NCI-H82 treated with DMSO at 0.1 percent for 48 hours (cell line): ENCODE measurements at regions not wholly inside any gene's neighbourhood (a gene's known extent, or its start where the extent isn't known, plus 50 kb on each side); places are given as distances from the start of the nearest gene placed in this dataset.
"Not testable (repeated sequence)": the region's sequence is repeated elsewhere in the genome, so short reads cannot be mapped to it uniquely, and the experiment has no call there.

ENCODE experiments used
- DNase-seq: peaks from one replicate; lab custom pipeline; 2025; ENCODE audit not compliant: unreplicated experiment; lab: John Stamatoyannopoulos, UW

DNA sequence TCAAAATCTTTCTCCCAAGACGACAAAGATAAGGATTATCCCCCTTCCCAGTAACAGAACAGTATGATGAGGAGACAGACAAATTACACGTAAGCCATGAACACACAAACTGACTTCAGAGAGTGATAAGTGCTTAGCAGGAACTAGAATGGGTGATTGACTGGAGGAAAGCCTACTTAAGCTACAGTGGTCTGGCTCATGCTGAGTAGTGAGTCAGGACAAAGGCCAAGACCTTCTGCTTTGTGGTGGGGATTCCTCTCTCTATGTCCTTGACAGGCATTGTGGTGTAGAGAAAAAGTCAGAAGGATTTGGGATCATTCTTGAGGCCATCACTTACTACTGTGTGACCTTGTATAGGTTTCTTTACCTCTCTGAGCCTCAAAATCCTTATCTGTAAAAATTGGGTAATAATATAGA is 381.9 kb upstream of the CCL2 start:
- DNase-seq = no peak

DNA sequence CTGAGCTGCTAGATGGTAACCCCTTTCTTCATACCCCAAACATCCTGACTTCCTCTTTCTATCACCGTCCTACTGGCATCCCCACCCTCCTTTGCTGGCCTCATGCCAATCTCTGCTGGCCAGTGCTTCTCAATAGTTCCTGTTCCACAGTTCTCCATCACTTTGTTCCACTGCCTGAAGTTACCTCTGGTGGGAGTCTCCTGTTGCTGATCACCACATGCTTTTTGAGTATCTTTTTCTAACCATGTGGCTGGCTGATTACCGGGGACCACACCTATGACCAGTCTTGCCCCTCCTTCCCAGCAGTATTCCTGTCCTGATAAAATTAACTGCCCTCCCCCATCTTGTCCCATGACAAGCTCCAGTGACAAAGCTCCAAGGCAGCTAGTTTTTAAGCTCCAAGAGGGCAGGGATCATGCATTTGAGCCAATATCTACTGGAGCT is 380.4 kb upstream of the CCL2 start:
- no peak for DNase-seq

DNA sequence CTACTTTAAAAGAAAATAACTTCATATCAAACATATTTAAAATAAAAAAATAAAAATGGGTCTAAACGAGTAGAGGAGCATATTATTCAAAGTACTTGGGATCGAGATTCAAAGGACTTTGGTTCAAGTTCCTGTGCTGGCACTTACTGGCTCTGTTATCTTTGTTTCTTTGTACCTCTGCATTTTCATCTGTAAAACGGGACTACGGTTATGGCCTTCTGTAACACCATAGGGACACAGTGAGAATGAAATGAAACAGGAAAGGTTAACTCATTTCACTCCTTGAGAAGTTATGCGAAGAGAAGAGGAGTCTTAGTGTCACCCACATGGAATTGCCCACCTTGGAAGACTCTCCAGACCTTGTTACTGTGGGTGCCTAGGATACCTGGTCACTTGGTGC is 379.1 kb upstream of the CCL2 start:
- no peak for DNase-seq

DNA sequence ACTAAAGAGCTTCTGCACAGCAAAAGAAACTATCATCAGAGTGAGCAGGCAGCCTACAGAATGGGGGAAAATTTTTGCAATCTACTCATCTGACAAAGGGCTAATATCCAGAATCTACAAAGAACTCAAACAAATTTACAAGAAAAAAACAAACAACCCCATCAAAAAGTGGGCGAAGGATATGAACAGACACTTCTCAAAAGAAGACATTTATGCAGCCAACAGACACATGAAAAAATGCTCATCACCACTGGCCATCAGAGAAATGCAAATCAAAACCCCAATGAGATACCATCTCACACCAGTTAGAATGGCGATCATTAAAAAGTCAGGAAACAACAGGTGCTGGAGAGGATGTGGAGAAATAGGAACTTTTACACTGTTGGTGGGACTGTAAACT is 372.8 kb upstream of the CCL2 start:
- not testable (repeated sequence) for DNase-seq

DNA sequence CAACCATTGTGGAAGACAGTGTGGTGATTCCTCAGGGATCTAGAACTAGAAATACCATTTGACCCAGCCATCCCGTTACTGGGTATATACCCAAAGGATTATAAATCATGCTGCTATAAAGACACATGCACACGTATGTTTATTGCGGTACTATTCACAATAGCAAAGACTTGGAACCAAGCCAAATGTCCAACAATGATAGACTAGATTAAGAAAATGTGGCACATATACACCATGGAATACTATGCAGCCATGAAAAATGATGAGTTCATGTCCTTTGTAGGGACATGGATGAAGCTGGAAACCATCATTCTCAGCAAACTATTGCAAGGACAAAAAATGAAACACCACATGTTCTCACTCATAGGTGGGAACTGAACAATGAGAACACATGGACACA is 372.4 kb upstream of the CCL2 start:
- DNase-seq = not testable (repeated sequence)

DNA sequence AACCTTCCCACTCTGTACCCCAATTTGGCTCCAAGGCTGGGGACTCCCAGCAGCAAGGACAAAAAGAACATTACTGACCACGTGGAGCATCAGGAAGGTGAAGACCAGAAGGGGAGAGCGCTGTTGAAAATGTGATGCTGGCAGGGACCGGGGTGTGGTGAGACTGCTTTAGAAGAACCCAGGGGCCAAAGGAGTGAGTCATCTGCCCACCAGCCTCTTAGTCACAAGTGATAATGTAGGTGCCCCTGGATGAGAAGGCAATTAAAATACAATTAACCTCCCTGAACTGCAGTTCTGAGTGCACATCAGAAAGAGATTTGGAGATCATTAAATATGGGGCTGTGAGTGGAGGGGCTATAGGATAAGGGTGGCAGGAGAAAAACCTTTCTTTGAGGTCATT is 366.6 kb upstream of the CCL2 start:
- DNase-seq = no peak

DNA sequence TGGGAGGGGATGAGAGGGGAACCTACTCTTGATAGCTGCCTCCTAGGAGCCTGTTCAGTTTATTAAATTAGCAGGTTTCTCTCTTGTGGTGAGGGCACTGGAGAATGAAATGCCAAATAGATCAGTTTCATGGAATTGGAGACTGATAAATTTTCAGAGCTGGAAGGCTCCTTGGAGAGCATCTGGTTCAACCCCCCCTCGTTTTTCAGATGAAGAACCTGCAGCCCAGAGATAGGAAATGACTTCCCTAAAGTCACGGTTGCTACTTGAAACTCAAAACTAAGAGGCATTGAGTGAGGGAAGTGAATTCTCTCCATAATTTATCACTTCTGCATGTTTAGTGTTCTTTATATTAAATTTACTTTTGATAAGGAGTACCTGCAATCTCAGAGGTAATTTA is 366.0 kb upstream of the CCL2 start:
- DNase-seq = no peak

DNA sequence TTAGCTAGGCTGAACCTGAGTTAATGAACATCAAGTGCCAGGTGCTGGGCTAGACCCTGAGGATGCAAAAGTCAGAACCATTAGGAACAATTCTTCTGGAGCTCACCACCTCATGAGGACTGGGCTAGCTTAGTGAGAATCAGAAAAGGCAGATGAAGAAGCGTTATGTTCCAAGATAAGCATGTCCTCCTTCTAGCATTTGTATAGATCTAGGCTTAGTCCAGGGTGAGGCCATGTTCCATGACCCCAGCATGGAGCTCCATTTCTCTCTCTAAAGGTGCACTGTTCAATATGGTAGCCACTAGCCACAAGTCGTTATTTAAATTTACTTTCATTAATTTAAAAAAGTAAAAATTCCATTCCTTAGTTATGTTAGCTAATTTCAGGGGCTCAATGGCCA is 365.3 kb upstream of the CCL2 start:
- no peak for DNase-seq

DNA sequence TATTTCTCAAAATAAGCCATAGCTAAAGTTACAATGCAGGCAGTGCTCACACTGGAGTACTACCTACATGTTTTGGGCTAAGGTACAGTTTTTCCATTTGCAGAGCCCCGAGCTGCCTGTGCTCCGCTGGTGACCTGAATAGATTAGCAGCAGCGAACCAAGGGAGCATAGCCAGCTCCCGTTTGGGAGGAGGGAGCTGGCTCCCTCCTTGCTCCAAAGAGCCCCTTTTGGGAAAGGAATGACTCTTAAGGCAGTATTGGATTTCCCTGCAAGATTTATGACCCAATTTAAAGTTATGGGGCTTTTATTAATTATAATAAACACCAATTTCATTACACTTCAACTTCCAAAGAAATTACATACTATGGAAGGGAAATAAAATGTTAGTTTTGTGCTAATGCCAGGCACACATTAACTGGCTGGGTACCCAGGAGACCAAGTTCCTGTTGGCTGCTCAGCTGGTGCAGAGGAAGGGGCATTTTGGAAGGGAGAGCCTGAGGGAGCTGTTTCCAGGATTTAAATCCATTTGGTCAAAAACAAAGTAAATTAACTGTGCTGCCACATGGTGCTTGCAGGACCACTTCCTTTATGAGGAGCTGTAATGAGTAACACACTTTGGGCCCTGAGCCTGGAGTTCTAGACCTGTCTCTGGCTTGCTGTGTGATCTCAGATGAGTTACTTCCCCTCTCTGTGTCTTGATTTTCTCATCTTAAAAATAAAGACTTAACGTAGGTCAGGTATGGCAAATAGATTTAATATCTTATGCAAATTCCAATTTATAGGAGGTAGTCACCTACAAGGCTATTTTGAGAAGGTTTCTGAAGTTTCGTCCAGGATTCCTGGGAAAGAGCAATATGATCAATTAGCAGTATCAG is 362.1 kb upstream of the CCL2 start:
- DNase-seq = no peak

DNA sequence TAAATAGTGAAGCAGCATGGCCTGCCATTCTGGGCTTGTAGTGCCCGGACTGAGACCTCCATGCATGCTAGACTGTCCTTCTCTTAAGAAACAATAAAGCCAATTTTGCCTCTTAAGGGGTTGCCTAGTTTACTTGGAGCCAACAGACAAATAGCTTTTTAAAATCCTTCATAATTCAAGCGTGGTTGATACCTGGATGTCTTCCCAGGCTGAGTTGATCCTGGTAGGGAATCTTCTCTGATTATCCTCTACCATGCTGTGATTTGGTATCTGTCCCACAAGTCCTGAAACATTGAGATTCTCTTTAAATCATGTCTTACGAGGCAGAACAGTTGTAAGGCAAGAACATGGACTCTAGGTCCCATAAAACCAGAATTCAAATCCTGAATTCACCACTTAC is 359.6 kb upstream of the CCL2 start:
- DNase-seq = no peak

DNA sequence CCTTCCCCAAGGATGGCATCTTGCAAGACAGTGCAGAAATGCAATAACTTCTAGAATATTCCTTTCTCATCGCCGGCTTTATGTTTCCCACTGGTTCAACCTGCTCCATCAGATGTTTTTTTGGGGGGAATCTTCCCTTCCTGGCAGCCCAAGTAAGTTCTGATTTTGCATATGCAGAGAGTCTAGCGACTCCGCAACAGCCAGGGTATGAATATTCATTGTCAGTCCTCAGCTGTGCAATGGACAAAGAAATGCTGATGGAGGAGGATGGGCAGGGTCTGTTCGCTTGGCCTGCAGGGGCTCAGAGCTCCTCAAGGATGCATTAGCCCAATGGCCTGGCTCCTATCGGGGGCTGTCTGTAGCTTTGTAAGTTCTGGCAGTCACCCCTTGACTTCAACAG is 358.8 kb upstream of the CCL2 start:
- DNase-seq = no peak

DNA sequence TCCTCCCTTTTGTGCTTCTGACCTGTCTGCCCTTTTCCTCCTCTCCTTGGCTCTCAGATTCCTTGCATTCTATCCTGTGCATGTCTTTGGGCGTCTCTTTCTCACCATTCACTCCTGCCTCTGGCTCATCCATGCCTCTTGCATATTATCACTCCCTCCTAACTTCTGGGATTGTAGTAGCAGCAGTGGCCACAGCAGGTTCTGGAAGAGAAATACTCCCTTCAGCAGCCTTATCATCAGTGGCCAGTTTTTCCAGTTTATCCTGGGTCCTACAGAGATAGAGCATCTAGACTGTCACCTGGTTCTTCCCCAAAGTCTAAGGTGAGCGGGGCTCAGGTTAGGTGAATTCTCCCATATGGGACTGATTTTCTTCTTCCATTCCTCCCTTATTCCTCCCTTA is 354.0 kb upstream of the CCL2 start:
- no peak for DNase-seq

DNA sequence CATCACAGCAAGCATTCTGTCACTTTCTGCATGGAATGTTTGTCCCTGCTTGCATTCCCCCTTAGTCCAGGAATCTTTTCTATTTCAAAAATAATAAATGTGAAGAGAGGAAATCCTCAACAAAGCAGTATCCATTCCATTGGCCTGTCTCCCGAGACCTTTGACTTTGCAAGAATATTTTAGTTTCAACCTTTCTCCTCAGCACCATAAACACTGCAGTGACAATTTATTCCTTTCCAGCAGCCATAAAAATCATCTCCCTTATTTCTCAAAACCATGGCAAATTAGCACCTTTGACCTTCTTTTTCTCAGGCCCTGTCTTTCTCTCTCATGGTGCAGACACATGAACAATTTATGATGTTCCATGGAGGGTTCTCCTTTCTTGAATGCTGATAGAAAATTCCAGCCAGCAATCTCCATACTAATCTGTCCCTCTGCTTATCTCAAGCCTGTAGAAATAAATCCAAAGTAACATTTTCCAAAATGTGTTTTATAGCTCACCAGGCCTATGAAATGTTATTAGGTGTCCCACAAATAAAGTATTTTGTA is 352.1 kb upstream of the CCL2 start:
- DNase-seq = no peak

DNA sequence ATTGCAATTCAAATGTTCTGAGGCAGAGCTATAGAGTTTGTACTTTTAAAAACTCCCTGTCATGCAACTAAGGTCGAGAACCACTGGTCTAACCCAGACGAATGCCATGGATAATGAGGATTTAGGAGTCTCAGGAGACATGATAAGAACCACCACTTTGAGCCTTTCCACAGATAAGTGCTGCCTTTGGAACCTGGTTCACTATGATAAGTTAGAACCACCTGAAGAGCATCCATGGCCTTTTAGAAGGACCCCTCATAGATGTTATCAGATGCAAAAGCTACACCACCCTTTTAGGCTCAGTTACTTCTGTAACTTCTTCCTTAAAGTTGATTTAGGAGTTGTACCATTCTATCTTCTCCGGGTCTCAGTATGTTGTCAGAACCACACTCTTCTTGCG is 350.6 kb upstream of the CCL2 start:
- no peak for DNase-seq

DNA sequence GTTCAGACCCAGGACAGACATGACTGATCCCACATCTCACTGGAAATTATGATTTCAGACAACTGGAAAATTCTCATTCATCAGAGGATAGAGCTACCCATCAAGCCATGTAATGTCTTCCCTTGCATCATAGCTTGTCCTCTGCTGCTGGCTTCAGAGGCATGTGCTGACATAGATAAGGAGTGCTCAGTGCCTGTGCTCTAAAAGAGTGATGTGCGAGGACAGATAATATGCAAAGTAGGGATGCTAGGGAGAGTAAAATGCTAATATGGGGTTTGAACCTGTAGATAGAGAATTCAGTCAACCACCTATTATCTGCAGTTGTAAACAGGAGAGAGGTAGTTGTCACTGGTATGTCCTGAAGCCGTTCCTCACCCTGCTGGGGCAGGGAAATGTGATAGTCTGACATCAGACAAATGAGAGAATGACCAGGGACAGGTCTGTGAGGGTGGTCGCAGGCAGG is 349.7 kb upstream of the CCL2 start:
- no peak for DNase-seq

DNA sequence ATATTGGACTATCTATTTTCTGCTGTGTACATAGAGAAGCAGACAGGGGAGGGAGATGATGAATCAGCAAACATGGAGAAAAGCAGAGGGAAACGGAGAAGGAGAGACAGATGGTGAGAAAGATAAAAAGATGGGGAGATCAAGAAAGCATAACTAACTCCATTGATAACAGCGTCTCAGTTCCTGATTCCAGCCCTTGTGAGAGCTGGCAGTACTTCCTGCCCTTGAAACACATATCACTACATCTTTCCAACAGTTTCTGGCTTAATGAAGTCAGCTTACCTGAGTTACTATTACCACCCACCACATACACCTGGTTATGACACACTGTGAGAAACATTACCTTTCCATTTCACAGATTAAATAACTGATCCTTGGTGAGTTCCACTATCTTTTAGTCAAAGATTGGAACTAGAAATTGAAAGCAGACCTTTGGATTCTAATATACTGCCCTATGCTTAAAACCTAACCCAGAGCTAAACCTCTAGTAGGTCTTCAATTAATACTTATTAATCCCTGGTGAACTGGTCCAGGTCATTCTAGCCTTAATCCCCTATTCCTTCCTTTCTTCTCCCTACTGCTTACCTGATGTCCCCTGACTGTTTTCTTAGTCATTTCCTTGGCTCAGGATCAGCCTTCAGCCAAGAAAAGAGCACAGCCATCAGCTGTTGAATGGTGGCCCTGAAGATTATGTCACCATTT is 346.6 kb upstream of the CCL2 start:
- DNase-seq = no peak

DNA sequence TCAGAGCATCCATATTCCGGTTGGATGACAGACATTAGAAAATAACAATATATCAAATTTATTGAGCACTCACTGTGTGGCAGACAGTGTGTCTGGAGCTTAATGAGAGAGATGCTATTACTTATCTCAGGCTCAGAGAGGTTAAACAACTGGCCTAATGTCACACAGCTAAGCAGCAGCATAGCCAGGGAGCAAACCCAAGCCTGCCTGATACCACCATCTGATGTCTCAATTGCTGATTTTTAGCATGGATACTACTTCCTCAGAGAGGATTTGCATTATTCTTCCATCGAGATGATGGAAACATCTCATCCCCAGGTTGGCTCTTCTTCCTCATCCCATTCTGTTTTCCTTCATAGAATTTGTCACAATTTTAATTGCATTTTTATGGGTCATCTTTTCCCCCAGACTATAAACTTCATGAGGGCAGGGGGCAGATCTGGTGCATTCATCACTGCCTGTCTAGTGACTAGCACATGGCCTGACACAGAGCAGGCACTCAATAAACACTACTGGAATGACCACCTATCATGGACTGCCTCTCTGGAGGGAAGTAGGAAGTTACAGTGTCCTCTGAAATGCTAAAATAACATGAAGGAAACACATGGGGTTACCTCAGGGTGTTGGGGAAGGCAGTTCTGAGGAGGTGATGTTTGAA is 344.8 kb upstream of the CCL2 start:
- no peak for DNase-seq

DNA sequence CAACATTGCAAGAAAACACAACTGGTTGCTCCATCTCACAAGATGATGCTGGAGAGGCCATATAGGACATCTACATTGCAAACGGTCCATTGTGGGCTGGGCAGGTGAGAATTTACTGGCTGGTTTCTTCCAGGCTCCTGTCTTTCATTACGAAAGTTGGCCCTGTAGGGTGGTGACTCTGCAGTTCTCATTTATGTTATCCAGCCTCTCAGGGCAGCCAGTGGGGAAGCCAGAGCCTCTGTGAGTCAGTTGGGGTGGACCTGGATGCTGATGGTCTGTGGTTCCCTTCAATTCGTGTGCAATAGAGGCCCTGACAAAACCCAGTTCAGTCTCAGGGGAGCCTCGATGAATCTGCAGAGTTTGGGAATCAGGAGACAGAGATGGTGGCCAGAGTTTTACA is 341.0 kb upstream of the CCL2 start:
- DNase-seq = no peak

DNA sequence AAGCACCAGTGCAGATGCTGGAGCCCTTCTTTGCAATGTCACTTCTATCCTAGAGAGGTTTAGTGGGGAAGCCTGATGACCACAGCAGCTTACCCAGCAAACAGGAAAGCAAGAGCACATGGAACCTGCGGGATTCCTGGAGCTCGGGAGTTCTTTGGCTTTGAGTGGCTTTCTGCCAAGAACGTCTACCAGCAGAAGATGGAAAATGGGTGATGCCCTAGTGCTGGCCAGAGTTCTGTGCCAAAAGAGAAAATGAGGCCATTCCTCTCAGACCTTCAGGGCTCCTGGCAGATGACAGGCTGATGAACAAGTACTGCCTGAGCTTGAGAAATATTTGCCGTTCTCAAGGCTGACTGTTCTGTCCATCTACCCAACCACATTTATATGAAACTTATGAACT is 332.1 kb upstream of the CCL2 start:
- DNase-seq = no peak

DNA sequence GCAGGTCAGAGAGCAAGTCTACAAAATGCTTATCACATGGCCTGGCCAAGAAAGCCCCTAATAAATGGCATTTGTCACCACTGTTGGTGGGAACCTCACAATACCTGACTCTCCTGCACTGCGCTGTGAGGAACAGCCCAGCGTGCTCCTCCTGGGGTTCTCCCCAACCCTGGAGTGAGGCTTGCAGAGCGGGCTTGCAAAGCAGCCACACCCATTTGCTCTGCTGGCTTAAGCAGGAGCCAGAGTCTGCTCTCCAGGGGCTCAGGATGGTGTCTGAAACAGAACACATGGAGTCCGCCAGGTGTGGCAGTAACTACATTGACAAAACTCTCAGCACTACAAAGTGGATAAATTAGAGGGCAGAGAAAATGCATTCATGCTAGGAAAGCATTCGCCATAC is 331.0 kb upstream of the CCL2 start:
- no peak for DNase-seq

DNA sequence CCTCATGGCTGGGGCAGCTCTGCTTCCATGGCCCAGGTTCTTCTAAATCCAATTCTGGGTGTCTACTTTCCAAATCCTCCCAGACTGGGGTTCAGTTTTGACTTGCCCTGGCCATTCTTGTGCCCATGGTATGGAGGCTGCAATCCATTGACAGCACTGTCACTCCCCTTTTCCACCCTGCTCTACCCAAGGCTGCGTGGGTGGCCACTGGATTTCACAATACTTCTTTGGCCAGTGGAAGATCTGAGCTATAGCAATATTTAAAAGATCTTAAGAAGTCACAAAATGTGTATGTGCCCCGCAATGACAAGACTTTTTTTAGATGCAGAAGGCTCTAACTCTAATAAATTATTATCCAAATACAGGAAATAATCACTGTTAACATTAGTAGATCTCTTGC is 329.4 kb upstream of the CCL2 start:
- DNase-seq = no peak

DNA sequence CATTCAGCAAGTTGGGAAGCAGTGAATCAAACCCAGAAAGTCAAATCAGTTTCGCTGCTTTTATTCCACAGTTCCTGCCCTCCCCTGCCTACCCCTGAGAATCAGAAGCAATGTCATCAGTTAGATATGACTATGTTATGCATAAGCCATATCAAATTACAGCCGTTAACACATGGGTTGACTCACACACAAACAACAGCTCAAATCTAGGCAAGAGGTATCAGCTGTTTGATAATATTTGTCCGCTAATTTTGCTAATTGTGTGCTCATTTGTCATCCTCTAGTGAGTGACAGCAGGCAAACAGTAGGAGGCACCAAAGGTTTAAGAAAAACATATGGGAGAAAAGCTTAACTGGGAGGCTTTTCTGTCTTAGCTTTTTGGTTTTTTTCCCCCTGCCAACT is 327.4 kb upstream of the CCL2 start:
- no peak for DNase-seq
